ENCODE measurements at regions not wholly inside any gene's neighbourhood (a gene's known extent, or its start where the extent isn't known, plus 50 kb on each side); places are given as distances from the start of the nearest gene placed in this dataset.

DNA sequence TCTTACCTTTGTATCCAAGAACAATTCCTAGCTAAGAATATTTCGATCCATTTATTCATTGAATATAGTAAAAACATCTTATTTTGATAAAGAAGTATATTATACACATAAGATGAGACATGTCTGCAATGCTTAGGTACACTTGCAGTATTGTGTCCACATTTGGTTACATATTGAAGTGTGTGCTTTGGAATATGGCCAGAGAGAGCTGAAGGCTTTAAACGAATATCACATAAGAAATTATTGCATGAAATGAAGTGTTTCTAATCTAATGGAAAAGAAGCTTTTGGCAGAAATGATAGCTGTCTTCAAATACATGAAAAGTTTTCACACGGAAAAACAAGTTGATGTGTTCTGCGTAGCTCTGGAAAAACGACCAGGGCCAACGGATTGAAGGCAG, 516.1 kb upstream of the ZFP42 start:
- WGBS, 4 donors, result 68 to 79% (median 70%) methylated on average over 6 of the region's 6 CpGs

DNA sequence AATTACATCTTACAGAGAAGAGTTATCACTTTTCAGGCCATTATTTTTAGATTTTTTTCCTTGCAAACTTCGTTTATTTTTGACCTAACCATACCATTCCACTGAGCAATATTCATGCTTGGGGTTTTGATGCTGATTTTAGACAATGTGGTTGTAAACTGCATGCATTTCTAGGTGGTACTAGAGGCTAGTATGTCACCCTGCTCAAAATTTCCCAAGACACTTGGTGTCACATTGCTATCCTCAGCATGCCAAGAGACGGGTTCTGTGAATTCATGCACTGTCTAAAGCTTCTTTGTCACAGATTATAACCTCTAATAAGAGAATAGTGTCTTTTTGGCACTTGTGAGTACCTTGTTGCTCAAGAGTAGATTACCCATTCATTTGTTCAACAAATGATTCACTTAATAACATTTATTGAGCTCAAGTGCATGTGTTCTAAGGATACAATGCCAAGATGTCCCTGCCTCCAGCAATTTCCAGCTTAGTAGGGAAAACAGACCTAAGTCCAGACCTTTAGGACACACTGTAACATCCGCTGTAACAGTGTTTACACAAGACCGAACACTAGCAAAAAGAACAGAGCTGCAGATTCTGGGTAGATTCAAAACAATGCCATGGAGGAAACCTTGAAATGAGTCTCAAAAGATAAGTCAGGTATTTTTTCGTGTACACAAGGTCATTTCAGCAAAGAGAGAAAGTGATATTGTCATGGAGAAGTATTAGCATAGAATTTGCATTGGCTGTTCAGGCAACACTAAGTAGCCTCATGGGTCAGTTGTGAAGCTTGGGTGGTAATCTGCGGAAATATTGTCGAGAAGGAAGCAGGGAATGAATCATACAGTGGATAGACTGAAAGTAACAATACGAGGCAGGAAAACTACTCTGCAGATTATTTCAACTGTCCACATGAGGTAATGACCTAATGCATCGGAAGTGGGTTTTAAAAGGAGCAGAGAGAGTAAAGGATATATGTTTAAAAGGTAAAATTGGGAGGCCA, 515.1 kb upstream of the ZFP42 start:
- Histone ChIP-seq H3K27me3 (no peaks in the 10 kb centered on the region), H3K36me3 (replicated peaks in 1 of 2) (no peaks in the 10 kb centered on the region), H3K9me3 (replicated peaks in 1 of 3) (no peaks in the 10 kb centered on the region), H3K4me3 (no peak overlapping the region), H3K27ac (no peak overlapping the region), H3K4me1 (replicated peaks in 1 of 2) (no peaks in the 10 kb centered on the region)
- intact Hi-C loops (cut with DNase I), result no loop called here
- TF ChIP-seq, protein P1, sequence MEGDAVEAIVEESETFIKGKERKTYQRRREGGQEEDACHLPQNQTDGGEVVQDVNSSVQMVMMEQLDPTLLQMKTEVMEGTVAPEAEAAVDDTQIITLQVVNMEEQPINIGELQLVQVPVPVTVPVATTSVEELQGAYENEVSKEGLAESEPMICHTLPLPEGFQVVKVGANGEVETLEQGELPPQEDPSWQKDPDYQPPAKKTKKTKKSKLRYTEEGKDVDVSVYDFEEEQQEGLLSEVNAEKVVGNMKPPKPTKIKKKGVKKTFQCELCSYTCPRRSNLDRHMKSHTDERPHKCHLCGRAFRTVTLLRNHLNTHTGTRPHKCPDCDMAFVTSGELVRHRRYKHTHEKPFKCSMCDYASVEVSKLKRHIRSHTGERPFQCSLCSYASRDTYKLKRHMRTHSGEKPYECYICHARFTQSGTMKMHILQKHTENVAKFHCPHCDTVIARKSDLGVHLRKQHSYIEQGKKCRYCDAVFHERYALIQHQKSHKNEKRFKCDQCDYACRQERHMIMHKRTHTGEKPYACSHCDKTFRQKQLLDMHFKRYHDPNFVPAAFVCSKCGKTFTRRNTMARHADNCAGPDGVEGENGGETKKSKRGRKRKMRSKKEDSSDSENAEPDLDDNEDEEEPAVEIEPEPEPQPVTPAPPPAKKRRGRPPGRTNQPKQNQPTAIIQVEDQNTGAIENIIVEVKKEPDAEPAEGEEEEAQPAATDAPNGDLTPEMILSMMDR (IDR thresholded peaks at IDR 0.05), result no peak
- WGBS, 4 donors, result 49 to 57% (median 55%) methylated on average over 9 of the region's 9 CpGs
- DNase-seq, result no peak

More for the DNA sequence above, 516.1 kb upstream of the ZFP42 start:
- H3K27ac ChIP-seq, result no peak overlapping the region
- TF ChIP-seq POLR2A (IDR thresholded peaks at IDR 0.05), result no peak
- TF ChIP-seq, protein P1 (IDR thresholded peaks at IDR 0.05), result no peak
- H3K9me3 ChIP-seq (replicated peaks in 1 of 3), result no peaks in the 10 kb centered on the region
- H3K4me3 ChIP-seq, result no peak overlapping the region
- H3K36me3 ChIP-seq (replicated peaks in 1 of 2), result no peaks in the 10 kb centered on the region
- H3K27me3 ChIP-seq, result no peaks in the 10 kb centered on the region
- H3K4me1 ChIP-seq (replicated peaks in 1 of 2), result no peaks in the 10 kb centered on the region
- no peak for DNase-seq
- intact Hi-C loops (cut with DNase I), result no loop called here

DNA sequence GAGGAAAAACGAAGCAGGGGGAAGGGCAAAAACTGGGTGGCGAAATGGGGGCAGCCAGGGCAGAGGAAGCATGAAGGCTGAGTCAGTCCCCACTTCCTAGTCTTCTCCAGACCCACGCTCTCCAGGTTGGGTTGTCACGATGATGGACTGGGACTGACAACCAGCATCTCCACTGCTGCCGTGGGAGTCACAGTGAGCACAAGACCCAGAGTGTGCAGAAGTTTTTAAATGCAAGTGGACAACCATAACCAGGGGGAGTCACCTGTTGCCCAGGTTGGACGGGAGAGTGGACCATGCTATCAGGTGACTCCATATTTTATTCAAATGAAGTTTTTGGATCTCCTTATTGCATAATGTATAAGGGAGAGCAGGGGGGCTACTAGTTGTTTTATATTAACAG, 511.4 kb upstream of the ZFP42 start:
- TF ChIP-seq POLR2A (IDR thresholded peaks at IDR 0.05), result no peak
- TF ChIP-seq, protein P1 (IDR thresholded peaks at IDR 0.05), result no peak
- Histone ChIP-seq H3K4me3 (no peak overlapping the region), H3K9me3 (replicated peaks in 1 of 3) (no peaks in the 10 kb centered on the region), H3K4me1 (replicated peaks in 1 of 2) (no peaks in the 10 kb centered on the region), H3K27ac (no peak overlapping the region), H3K27me3 (no peaks in the 10 kb centered on the region), H3K36me3 (replicated peaks in 1 of 2) (no peaks in the 10 kb centered on the region)
- intact Hi-C loops (cut with DNase I), result no loop called here
- WGBS, 4 donors, result 65 to 75% (median 73%) methylated on average over 5 to 6 of the region's 6 CpGs
- DNase-seq, result no peak

DNA sequence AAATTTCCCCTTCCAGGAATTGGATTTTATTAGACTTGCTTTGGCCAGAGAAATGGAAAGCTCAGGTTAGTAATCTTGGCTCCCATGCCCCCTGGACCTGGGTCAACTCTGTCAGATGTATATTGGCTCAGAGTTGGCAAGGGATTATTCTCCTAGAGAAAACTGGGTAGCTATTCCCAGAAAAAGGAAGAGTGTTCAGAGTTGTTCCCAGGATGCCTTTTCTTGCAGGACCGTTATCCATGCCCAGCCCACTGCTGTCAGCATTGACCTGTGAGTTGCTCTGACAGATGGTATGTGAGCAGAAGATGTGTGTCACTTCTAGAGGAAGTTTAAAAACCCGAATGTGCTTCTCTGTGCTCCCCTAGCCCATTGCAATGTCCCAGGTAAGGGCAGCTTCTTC, 509.9 kb upstream of the ZFP42 start:
- no peak for TF ChIP-seq POLR2A (IDR thresholded peaks at IDR 0.05)
- TF ChIP-seq, protein P1 (IDR thresholded peaks at IDR 0.05), result no peak
- DNase-seq, result no peak
- no peaks in the 10 kb centered on the region for H3K9me3 ChIP-seq (replicated peaks in 1 of 3)
- H3K4me1 ChIP-seq (replicated peaks in 1 of 2), result no peaks in the 10 kb centered on the region
- H3K4me3 ChIP-seq, result no peak overlapping the region
- WGBS, 4 donors, result 51 to 82% (median 63%) methylated on average over 2 of the region's 2 CpGs
- H3K36me3 ChIP-seq (replicated peaks in 1 of 2), result no peaks in the 10 kb centered on the region
- no peaks in the 10 kb centered on the region for H3K27me3 ChIP-seq
- intact Hi-C loops (cut with DNase I), result no loop called here
- H3K27ac ChIP-seq, result no peak overlapping the region
